ENCODE measurements at regions not wholly inside any gene's neighbourhood (a gene's known extent, or its start where the extent isn't known, plus 50 kb on each side); places are given as distances from the start of the nearest gene placed in this dataset.

- Histone ChIP-seq H3K27ac (ENCODE audit: low read depth, low read length) (no peak overlapping the region), H3K4me1 (ENCODE audit: control insufficient read depth, insufficient read depth, low read length) (no peaks in the 10 kb centered on the region), H3K4me3 (ENCODE audit: low read length) (no peak overlapping the region), H3K36me3 (ENCODE audit: control insufficient read depth, insufficient read depth, low read length) (no peaks in the 10 kb centered on the region), H3K27me3 (ENCODE audit: control insufficient read depth, insufficient read depth, low read length, poor library complexity, severe bottlenecking) (no peaks in the 10 kb centered on the region), H3K9ac (ENCODE audit: extremely low read depth, low read length, poor library complexity, severe bottlenecking) (no peak overlapping the region), H3K9me3 (ENCODE audit: control insufficient read depth, low read length) (no peaks in the 10 kb centered on the region)
- Mint-ChIP-seq H3K36me3 (ENCODE audit: low read depth) (no peaks in the 10 kb centered on the region), H3K9me3 (no peaks in the 10 kb centered on the region), H3K27ac (no peak overlapping the region), H3K27me3 (ENCODE audit: insufficient read depth) (peaks cover 2% of the 10 kb centered on the region), H3K4me1 (no peaks in the 10 kb centered on the region), H3K4me3 (no peak overlapping the region)
- DNase-seq, result no peak
- 95 to 97% methylated on average over 17 to 22 of the region's 22 CpGs for WGBS, 2 experiments (ENCODE audit: insufficient coverage in 1 of 2, insufficient read length in 1 of 2)
- TF ChIP-seq CTCF (conservative IDR thresholded peaks at IDR 0.05), result no peak
Observed at GRCh38 chr14:55766071-55766470, 186.1 kb downstream of the KTN1 start.

GRCh38 chr14:55767286-55767685 lies 187.3 kb downstream of the KTN1 start:
- no peaks in the 10 kb centered on the region for H3K36me3 Mint-ChIP-seq (ENCODE audit: low read depth)
- H3K27me3 ChIP-seq (ENCODE audit: control insufficient read depth, insufficient read depth, low read length, poor library complexity, severe bottlenecking), result no peaks in the 10 kb centered on the region
- no peak overlapping the region for H3K4me3 ChIP-seq (ENCODE audit: low read length)
- no peaks in the 10 kb centered on the region for H3K36me3 ChIP-seq (ENCODE audit: control insufficient read depth, insufficient read depth, low read length)
- H3K27me3 Mint-ChIP-seq (ENCODE audit: insufficient read depth), result peaks cover 3% of the 10 kb centered on the region
- no peak overlapping the region for H3K4me3 Mint-ChIP-seq
- no peak overlapping the region for H3K27ac Mint-ChIP-seq
- DNase-seq, result no peak
- H3K9ac ChIP-seq (ENCODE audit: extremely low read depth, low read length, poor library complexity, severe bottlenecking), result no peak overlapping the region
- no peaks in the 10 kb centered on the region for H3K4me1 ChIP-seq (ENCODE audit: control insufficient read depth, insufficient read depth, low read length)
- no peaks in the 10 kb centered on the region for H3K9me3 Mint-ChIP-seq
- TF ChIP-seq CTCF (conservative IDR thresholded peaks at IDR 0.05), result no peak
- no peaks in the 10 kb centered on the region for H3K9me3 ChIP-seq (ENCODE audit: control insufficient read depth, low read length)
- H3K4me1 Mint-ChIP-seq, result no peaks in the 10 kb centered on the region
- 95 to 97% methylated on average over 2 of the region's 2 CpGs for WGBS, 2 experiments (ENCODE audit: insufficient coverage in 1 of 2, insufficient read length in 1 of 2)
- H3K27ac ChIP-seq (ENCODE audit: low read depth, low read length), result no peak overlapping the region

GRCh38 chr14:55769877-55770276 lies 189.9 kb downstream of the KTN1 start:
- no peak overlapping the region for H3K27ac Mint-ChIP-seq
- no peaks in the 10 kb centered on the region for H3K27me3 ChIP-seq (ENCODE audit: control insufficient read depth, insufficient read depth, low read length, poor library complexity, severe bottlenecking)
- H3K36me3 ChIP-seq (ENCODE audit: control insufficient read depth, insufficient read depth, low read length), result no peaks in the 10 kb centered on the region
- no peaks in the 10 kb centered on the region for H3K4me1 Mint-ChIP-seq
- no peaks in the 10 kb centered on the region for H3K9me3 ChIP-seq (ENCODE audit: control insufficient read depth, low read length)
- H3K9me3 Mint-ChIP-seq, result no peaks in the 10 kb centered on the region
- no peak overlapping the region for H3K4me3 Mint-ChIP-seq
- no peak for TF ChIP-seq CTCF (conservative IDR thresholded peaks at IDR 0.05)
- WGBS, 2 experiments (ENCODE audit: insufficient coverage in 1 of 2, insufficient read length in 1 of 2), result 92 to 100% methylated on average over 1 to 3 of the region's 3 CpGs
- DNase-seq, result no peak
- no peaks in the 10 kb centered on the region for H3K4me1 ChIP-seq (ENCODE audit: control insufficient read depth, insufficient read depth, low read length)
- no peak overlapping the region for H3K9ac ChIP-seq (ENCODE audit: extremely low read depth, low read length, poor library complexity, severe bottlenecking)
- no peak overlapping the region for H3K27ac ChIP-seq (ENCODE audit: low read depth, low read length)
- H3K27me3 Mint-ChIP-seq (ENCODE audit: insufficient read depth), result peaks cover 1% of the 10 kb centered on the region
- H3K4me3 ChIP-seq (ENCODE audit: low read length), result no peak overlapping the region
- H3K36me3 Mint-ChIP-seq (ENCODE audit: low read depth), result no peaks in the 10 kb centered on the region
